GM23338 (cell line): ENCODE measurements at regions not wholly inside any gene's neighbourhood (a gene's known extent, or its start where the extent isn't known, plus 50 kb on each side); places are given as distances from the start of the nearest gene placed in this dataset.

ENCODE experiments used
- CTCF ChIP-seq, 2 experiments: fragments of 200-600 bp in 1 of 2; sonication (generic) in 1 of 2; conservative IDR thresholded peaks; 2 replicates each; pipeline versions ENCODE4 v1.5.1 to v1.6.1; 2016 to 2017; ENCODE audit warnings: antibody characterized with exemption in 2 of 2, low read depth in 2 of 2, mild to moderate bottlenecking in 2 of 2, moderate library complexity in 1 of 2
- EZH2 ChIP-seq: fragments of 200-600 bp; sonication (generic); IDR thresholded peaks from one replicate; pipeline ENCODE4 v1.8.0; 2017; ENCODE audit warnings: antibody characterized with exemption, mild to moderate bottlenecking, low read depth; ENCODE audit not compliant: unreplicated experiment
- EZH2phosphoT487 ChIP-seq: fragments of 200-600 bp; sonication (generic); IDR thresholded peaks from one replicate; pipeline ENCODE4 v1.8.1; 2018; ENCODE audit warnings: antibody characterized with exemption; ENCODE audit not compliant: unreplicated experiment
- NANOG ChIP-seq: IDR thresholded peaks from 2 replicates; pipeline ENCODE4 v1.6.1; 2016; ENCODE audit warnings: antibody characterized with exemption, borderline replicate concordance
- POLR2AphosphoS5 ChIP-seq: IDR thresholded peaks from 2 replicates; pipeline ENCODE4 v1.6.1; 2016; ENCODE audit warnings: antibody characterized with exemption, low read depth
- REST ChIP-seq: IDR thresholded peaks from one replicate; pipeline ENCODE4 v1.6.1; 2018; ENCODE audit warnings: antibody characterized with exemption; ENCODE audit not compliant: unreplicated experiment
- ZNF114 ChIP-seq: fragments of 250-450 bp; sonication (Bioruptor Pico); IDR thresholded peaks from 2 replicates; pipeline ENCODE4 v1.5.0; 2020; ENCODE audit warnings: mild to moderate bottlenecking, moderate library complexity

GRCh38 chr19:28519952-28520861 is 692.7 kb downstream of the UQCRFS1 start:
- TF ChIP-seq EZH2, result no peak
- no peak for TF ChIP-seq CTCF (conservative IDR thresholded peaks at IDR 0.05; ENCODE audit: low read depth in 2 of 2)
- no peak for TF ChIP-seq REST
- TF ChIP-seq EZH2phosphoT487, result no peak
- no peak for TF ChIP-seq POLR2AphosphoS5
- no peak for TF ChIP-seq ZNF114
- no peak for TF ChIP-seq NANOG
